SU-DHL-6 (cell line): ENCODE measurements at regions not wholly inside any gene's neighbourhood (a gene's known extent, or its start where the extent isn't known, plus 50 kb on each side); places are given as distances from the start of the nearest gene placed in this dataset.

ENCODE experiments used
- H2AFZ ChIP-seq: fragments of 200-600 bp; sonication (generic); 2 replicates; pipeline ENCODE4 v1.6.1; 2014; ENCODE audit warnings: low read depth, mild to moderate bottlenecking, moderate library complexity, mixed read lengths, antibody characterized with exemption, low read length; ENCODE audit not compliant: severe bottlenecking
- H3F3A ChIP-seq: fragments of 200-600 bp; shearing (Covaris generic); 2 replicates; pipeline ENCODE4 v1.6.0; 2016; ENCODE audit warnings: antibody characterized with exemption, mild to moderate bottlenecking; ENCODE audit not compliant: insufficient read depth
- H3K27ac ChIP-seq: fragments of 200-600 bp; sonication (generic); 2 replicates; pipeline ENCODE4 v1.5.1; 2016; ENCODE audit warnings: low read depth, mild to moderate bottlenecking, low read length, moderate library complexity, mixed read lengths
- H3K27me3 ChIP-seq: fragments of 200-600 bp; sonication (generic), shearing (Covaris generic); 2 replicates; pipeline ENCODE4 v1.6.0; 2014; ENCODE audit warnings: mild to moderate bottlenecking, low read length
- H3K36me3 ChIP-seq: fragments of 200-600 bp; sonication (generic); 2 replicates; pipeline ENCODE4 v1.6.1; 2014; ENCODE audit warnings: mild to moderate bottlenecking, low read length, mixed read lengths
- H3K4me2 ChIP-seq: fragments of 300-600, 200-600 bp; shearing (Covaris generic), sonication (generic); 2 replicates; pipeline ENCODE4 v1.6.0; 2014; ENCODE audit warnings: low read length, low read depth, mild to moderate bottlenecking; ENCODE audit not compliant: poor library complexity, severe bottlenecking
- H3K4me3 ChIP-seq: fragments of 200-600 bp; sonication (generic); 2 replicates; pipeline ENCODE4 v1.5.1; 2014; ENCODE audit warnings: antibody characterized with exemption, low read length, mild to moderate bottlenecking, mixed read lengths; ENCODE audit not compliant: insufficient read depth, poor library complexity, severe bottlenecking
- H3K79me2 ChIP-seq: fragments of 200-600 bp; sonication (generic); 2 replicates; pipeline ENCODE4 v1.6.1; 2014; ENCODE audit warnings: mild to moderate bottlenecking, low read length, moderate library complexity; ENCODE audit not compliant: insufficient read depth
- H3K9ac ChIP-seq: fragments of 200-600 bp; sonication (generic); 2 replicates; pipeline ENCODE4 v1.7.0; 2014; ENCODE audit warnings: mild to moderate bottlenecking, low read length
- H3K9me2 ChIP-seq: fragments of 200-600 bp; sonication (generic); replicated peaks from 2 replicates; pipeline ENCODE4 v1.6.1; 2014; ENCODE audit warnings: low read length; ENCODE audit not compliant: insufficient read depth
- H3K9me3 ChIP-seq: fragments of 200-600 bp; sonication (generic); 2 replicates; pipeline ENCODE4 v1.6.1; 2014; ENCODE audit warnings: low read length, mixed read lengths; ENCODE audit not compliant: insufficient read depth
- H4K20me1 ChIP-seq: fragments of 200-600 bp; sonication (generic); 2 replicates; pipeline ENCODE4 v1.6.1; 2014; ENCODE audit warnings: low read depth, mild to moderate bottlenecking, antibody characterized with exemption, low read length, moderate library complexity, mixed read lengths
- EZH2phosphoT487 ChIP-seq: fragments of 200-600 bp; sonication (generic), shearing (Covaris generic); conservative IDR thresholded peaks from 2 replicates; pipeline ENCODE4 v1.6.1; 2018; ENCODE audit warnings: mild to moderate bottlenecking, antibody characterized with exemption, low read length, moderate library complexity, mixed read lengths
- TF ChIP-seq, protein P1 (sequence below): fragments of 200-600 bp; sonication (generic); IDR thresholded peaks from one replicate; pipeline ENCODE4 v1.5.1; 2017; ENCODE audit warnings: antibody characterized with exemption, mild to moderate bottlenecking, low read length, moderate library complexity; ENCODE audit not compliant: insufficient read depth, poor library complexity, severe bottlenecking

DNA sequence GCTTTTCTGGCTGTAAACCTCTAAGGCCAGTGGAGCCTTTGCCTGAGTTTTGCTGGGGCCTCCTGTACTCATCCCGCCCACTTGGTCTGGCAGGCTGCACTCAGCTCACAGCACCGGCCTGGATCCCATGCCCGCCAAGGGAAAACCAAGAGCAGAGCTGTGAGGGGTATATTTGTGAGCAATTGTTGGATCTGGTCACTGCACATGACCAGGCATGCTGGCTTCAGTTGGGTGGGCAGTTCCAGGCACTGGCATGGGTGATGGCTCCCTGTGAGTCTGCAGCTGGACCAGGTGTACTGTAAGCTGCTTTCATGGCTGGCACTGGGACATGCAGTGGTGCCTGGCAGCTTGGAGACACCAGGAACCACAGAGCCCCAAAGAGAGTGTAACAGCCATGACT lies 563.1 kb upstream of the RGS18 start:
- H2AFZ ChIP-seq: no peak overlapping the region
- no peak overlapping the region for H3K9ac ChIP-seq
- H3K27ac ChIP-seq: no peak overlapping the region
- H3F3A ChIP-seq: no peaks in the 10 kb centered on the region
- H3K79me2 ChIP-seq: no peaks in the 10 kb centered on the region
- TF ChIP-seq, protein P1, sequence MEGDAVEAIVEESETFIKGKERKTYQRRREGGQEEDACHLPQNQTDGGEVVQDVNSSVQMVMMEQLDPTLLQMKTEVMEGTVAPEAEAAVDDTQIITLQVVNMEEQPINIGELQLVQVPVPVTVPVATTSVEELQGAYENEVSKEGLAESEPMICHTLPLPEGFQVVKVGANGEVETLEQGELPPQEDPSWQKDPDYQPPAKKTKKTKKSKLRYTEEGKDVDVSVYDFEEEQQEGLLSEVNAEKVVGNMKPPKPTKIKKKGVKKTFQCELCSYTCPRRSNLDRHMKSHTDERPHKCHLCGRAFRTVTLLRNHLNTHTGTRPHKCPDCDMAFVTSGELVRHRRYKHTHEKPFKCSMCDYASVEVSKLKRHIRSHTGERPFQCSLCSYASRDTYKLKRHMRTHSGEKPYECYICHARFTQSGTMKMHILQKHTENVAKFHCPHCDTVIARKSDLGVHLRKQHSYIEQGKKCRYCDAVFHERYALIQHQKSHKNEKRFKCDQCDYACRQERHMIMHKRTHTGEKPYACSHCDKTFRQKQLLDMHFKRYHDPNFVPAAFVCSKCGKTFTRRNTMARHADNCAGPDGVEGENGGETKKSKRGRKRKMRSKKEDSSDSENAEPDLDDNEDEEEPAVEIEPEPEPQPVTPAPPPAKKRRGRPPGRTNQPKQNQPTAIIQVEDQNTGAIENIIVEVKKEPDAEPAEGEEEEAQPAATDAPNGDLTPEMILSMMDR: no peak
- no peak for TF ChIP-seq EZH2phosphoT487
- no peaks in the 10 kb centered on the region for H3K27me3 ChIP-seq
- no peak overlapping the region for H3K4me2 ChIP-seq
- no peaks in the 10 kb centered on the region for H3K9me2 ChIP-seq
- no peak overlapping the region for H3K4me3 ChIP-seq
- no peaks in the 10 kb centered on the region for H4K20me1 ChIP-seq
- no peaks in the 10 kb centered on the region for H3K36me3 ChIP-seq
- no peaks in the 10 kb centered on the region for H3K9me3 ChIP-seq

DNA sequence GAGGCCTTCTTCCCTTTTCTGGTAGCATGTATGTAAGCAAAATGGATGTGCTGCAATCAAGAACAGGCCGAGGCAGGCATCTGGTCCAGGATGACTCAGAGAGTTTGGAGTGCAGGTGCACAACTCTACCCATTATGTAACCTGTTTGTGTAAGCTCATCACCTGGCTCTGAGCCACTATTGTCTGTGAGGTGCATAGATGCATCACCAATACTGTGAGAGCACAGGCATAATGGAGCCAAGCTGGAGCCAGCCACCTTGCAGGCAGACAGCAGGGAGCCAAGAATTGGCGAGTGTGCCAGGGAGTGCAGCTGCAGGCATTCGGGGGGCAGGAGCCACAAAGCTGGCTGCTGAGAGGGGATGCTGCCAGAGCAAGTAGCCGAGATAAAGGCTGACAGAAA lies 549.9 kb upstream of the RGS18 start:
- no peak overlapping the region for H3K27ac ChIP-seq
- H2AFZ ChIP-seq: no peak overlapping the region
- TF ChIP-seq, protein P1: no peak
- no peak for TF ChIP-seq EZH2phosphoT487
- no peaks in the 10 kb centered on the region for H4K20me1 ChIP-seq
- H3K4me2 ChIP-seq: no peak overlapping the region
- no peaks in the 10 kb centered on the region for H3K36me3 ChIP-seq
- H3K9ac ChIP-seq: no peak overlapping the region
- no peaks in the 10 kb centered on the region for H3F3A ChIP-seq
- no peaks in the 10 kb centered on the region for H3K9me2 ChIP-seq
- H3K4me3 ChIP-seq: no peak overlapping the region
- no peaks in the 10 kb centered on the region for H3K27me3 ChIP-seq
- H3K79me2 ChIP-seq: no peaks in the 10 kb centered on the region
- no peaks in the 10 kb centered on the region for H3K9me3 ChIP-seq

DNA sequence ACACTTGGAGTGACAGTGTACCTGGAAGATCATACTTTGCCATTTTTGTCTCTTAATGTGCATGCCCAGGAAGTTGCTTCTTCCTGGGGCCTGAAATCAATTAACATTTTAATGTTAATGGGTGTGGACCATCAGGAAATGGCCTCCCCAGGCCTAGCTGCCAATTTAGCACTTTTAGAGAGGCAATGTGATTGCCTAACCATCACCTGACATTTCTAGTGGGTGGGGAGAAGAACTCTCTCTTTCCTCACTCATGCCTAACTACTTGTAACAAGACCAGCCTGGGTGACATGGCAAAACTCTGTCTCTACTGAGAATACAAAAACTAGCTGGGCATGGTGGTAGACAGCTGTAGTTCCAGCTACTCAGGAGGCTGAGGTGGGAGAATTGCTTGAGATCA lies 549.0 kb upstream of the RGS18 start:
- H3K4me2 ChIP-seq: no peak overlapping the region
- no peaks in the 10 kb centered on the region for H3K79me2 ChIP-seq
- no peak overlapping the region for H3K27ac ChIP-seq
- no peaks in the 10 kb centered on the region for H4K20me1 ChIP-seq
- H3F3A ChIP-seq: no peaks in the 10 kb centered on the region
- H3K4me3 ChIP-seq: no peak overlapping the region
- H3K27me3 ChIP-seq: no peaks in the 10 kb centered on the region
- no peak overlapping the region for H2AFZ ChIP-seq
- H3K9me3 ChIP-seq: no peaks in the 10 kb centered on the region
- no peak for TF ChIP-seq EZH2phosphoT487
- no peak overlapping the region for H3K9ac ChIP-seq
- H3K9me2 ChIP-seq: no peaks in the 10 kb centered on the region
- H3K36me3 ChIP-seq: no peaks in the 10 kb centered on the region

DNA sequence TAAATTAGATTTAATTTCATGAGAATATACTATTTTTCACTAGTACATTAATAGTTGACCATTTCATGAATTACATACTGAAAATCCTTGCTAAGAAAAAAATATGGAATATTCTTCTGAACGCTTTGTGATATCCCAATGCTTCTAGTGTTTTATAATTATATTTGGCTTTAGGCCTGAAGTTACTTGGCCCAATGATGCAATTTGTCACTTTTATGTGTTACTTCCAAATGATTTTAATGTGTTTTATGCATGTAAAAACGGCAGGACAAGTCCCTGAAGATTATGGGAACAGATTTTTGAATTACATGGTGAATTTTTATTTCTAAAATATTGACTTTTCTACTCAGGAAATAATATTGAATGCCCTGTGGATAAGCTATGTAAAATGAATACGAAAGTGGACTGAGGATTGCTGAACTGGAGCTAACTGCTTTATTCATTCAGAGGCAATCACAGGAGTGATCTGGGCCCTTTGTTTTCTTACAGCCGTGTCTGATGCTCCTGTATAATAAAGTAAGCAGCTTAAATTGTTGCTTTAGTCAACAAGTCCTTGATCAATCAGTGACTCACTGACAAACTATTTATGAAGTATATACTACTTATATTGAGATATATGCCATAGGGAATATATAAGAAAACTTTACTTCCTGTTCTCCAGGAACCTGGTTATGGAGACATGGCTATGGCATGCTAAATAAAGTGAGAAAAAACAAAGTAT lies 543.0 kb upstream of the RGS18 start:
- Histone ChIP-seq H3K9me2 (no peaks in the 10 kb centered on the region), H3K27me3 (no peaks in the 10 kb centered on the region), H4K20me1 (no peaks in the 10 kb centered on the region), H3F3A (no peaks in the 10 kb centered on the region), H3K9ac (no peak overlapping the region), H3K4me3 (no peak overlapping the region), H3K36me3 (no peaks in the 10 kb centered on the region), H3K79me2 (no peaks in the 10 kb centered on the region), H2AFZ (peak overlapping the region; percentile 76), H3K9me3 (no peaks in the 10 kb centered on the region), H3K27ac (no peak overlapping the region), H3K4me2 (no peak overlapping the region)
- TF ChIP-seq EZH2phosphoT487: no peak
- TF ChIP-seq, protein P1: no peak
